ENCODE measurements at regions not wholly inside any gene's neighbourhood (a gene's known extent, or its start where the extent isn't known, plus 50 kb on each side); places are given as distances from the start of the nearest gene placed in this dataset.

- no peak for TF ChIP-seq CTCF (IDR thresholded peaks at IDR 0.05)
- TF ChIP-seq POLR2AphosphoS5 (IDR thresholded peaks at IDR 0.05) = no peak
- TF ChIP-seq EP300 (IDR thresholded peaks at IDR 0.05) = no peak
Measured at GRCh38 chr3:139119331-139120025, 74.8 kb upstream of the PRR23C start.

Measured in upper lobe of left lung (tissue), 4 donors.